Immature natural killer cell (primary cell): ENCODE measurements at regions not wholly inside any gene's neighbourhood (a gene's known extent, or its start where the extent isn't known, plus 50 kb on each side); places are given as distances from the start of the nearest gene placed in this dataset.

ENCODE experiments used
- DNase-seq, 3 donors: peaks; one replicate each; pipeline ENCODE4 v3.0.0; 2022; ENCODE audit warnings: mixed read lengths in 1 of 3
- H3K27ac Mint-ChIP-seq, 6 donors: one replicate each; pipeline ENCODE4 v1.8.0; 2020; ENCODE audit warnings: mixed read lengths in 6 of 6, mild to moderate bottlenecking in 5 of 6, inconsistent platforms in 4 of 6, moderate library complexity in 3 of 6
- H3K27me3 Mint-ChIP-seq, 3 donors: one replicate each; pipeline ENCODE4 v1.8.0; 2020 to 2021; ENCODE audit warnings: low read depth in 3 of 3, mild to moderate bottlenecking in 3 of 3, mixed read lengths in 3 of 3, moderate library complexity in 3 of 3, inconsistent platforms in 1 of 3
- H3K36me3 Mint-ChIP-seq, 3 donors: one replicate each; pipeline ENCODE4 v1.8.0; 2020; ENCODE audit warnings: mixed read lengths in 3 of 3, inconsistent platforms in 2 of 3, mild to moderate bottlenecking in 2 of 3
- H3K4me1 Mint-ChIP-seq, 2 donors: one replicate each; pipeline ENCODE4 v1.8.0; 2020; ENCODE audit warnings: inconsistent platforms in 2 of 2, mild to moderate bottlenecking in 2 of 2, mixed read lengths in 2 of 2, moderate library complexity in 1 of 2
- H3K4me3 Mint-ChIP-seq, 5 donors: one replicate each; pipeline ENCODE4 v1.8.0; 2020; ENCODE audit warnings: mild to moderate bottlenecking in 5 of 5, mixed read lengths in 5 of 5, inconsistent platforms in 3 of 5, moderate library complexity in 3 of 5
- H3K9me3 Mint-ChIP-seq, 6 donors: one replicate each; pipeline ENCODE4 v1.8.0; 2020; ENCODE audit warnings: mild to moderate bottlenecking in 6 of 6, mixed read lengths in 6 of 6, inconsistent platforms in 4 of 6, moderate library complexity in 3 of 6

- no peak overlapping the region for H3K27ac Mint-ChIP-seq
- H3K4me3 Mint-ChIP-seq = no peak overlapping the region
- no peaks in the 10 kb centered on the region for H3K36me3 Mint-ChIP-seq
- no peak for DNase-seq
- peaks cover 0 to 4% (median 3%) of the 10 kb centered on the region in 3 donors for H3K27me3 Mint-ChIP-seq
- H3K4me1 Mint-ChIP-seq = no peaks in the 10 kb centered on the region
- H3K9me3 Mint-ChIP-seq = peaks cover 0 to 2% (median 0%) of the 10 kb centered on the region in 6 donors
Measured at GRCh38 chr11:104410336-104410735, 246.4 kb upstream of the PDGFD start.

GRCh38 chr11:104408630-104409029, 244.7 kb upstream of the PDGFD start:
- Mint-ChIP-seq H3K9me3 (peaks cover 0 to 2% (median 0%) of the 10 kb centered on the region in 6 donors), H3K4me1 (no peaks in the 10 kb centered on the region), H3K27me3 (peaks cover 0 to 2% (median 0%) of the 10 kb centered on the region in 3 donors), H3K27ac (no peak overlapping the region), H3K36me3 (no peaks in the 10 kb centered on the region), H3K4me3 (no peak overlapping the region)
- no peak for DNase-seq

GRCh38 chr11:104405277-104405676, 241.3 kb upstream of the PDGFD start:
- no peak for DNase-seq
- H3K27ac Mint-ChIP-seq = no peak overlapping the region
- H3K4me3 Mint-ChIP-seq = no peak overlapping the region
- peaks cover 0 to 6% (median 0%) of the 10 kb centered on the region in 6 donors for H3K9me3 Mint-ChIP-seq
- no peaks in the 10 kb centered on the region for H3K36me3 Mint-ChIP-seq
- H3K4me1 Mint-ChIP-seq = no peaks in the 10 kb centered on the region
- H3K27me3 Mint-ChIP-seq = peaks cover 0 to 2% (median 0%) of the 10 kb centered on the region in 3 donors

- Mint-ChIP-seq H3K27me3 (peaks cover 0 to 2% (median 0%) of the 10 kb centered on the region in 3 donors), H3K36me3 (no peaks in the 10 kb centered on the region), H3K4me3 (no peak overlapping the region), H3K27ac (no peak overlapping the region), H3K4me1 (no peaks in the 10 kb centered on the region), H3K9me3 (peaks cover 0 to 6% (median 0%) of the 10 kb centered on the region in 6 donors)
- DNase-seq = no peak
Measured at GRCh38 chr11:104404231-104405175, 240.6 kb upstream of the PDGFD start.

GRCh38 chr11:104402812-104403521, 239.0 kb upstream of the PDGFD start:
- no peaks in the 10 kb centered on the region for H3K4me1 Mint-ChIP-seq
- peaks cover 0 to 6% (median 0%) of the 10 kb centered on the region in 6 donors for H3K9me3 Mint-ChIP-seq
- DNase-seq = no peak
- H3K27me3 Mint-ChIP-seq = peaks cover 0 to 2% (median 0%) of the 10 kb centered on the region in 3 donors
- no peaks in the 10 kb centered on the region for H3K36me3 Mint-ChIP-seq
- H3K27ac Mint-ChIP-seq = no peak overlapping the region
- H3K4me3 Mint-ChIP-seq = no peak overlapping the region

GRCh38 chr11:104394508-104394907, 230.6 kb upstream of the PDGFD start:
- no peak for DNase-seq
- H3K27ac Mint-ChIP-seq = no peak overlapping the region
- H3K27me3 Mint-ChIP-seq = no peaks in the 10 kb centered on the region
- no peaks in the 10 kb centered on the region for H3K9me3 Mint-ChIP-seq
- no peaks in the 10 kb centered on the region for H3K36me3 Mint-ChIP-seq
- no peak overlapping the region for H3K4me3 Mint-ChIP-seq
- H3K4me1 Mint-ChIP-seq = no peaks in the 10 kb centered on the region

GRCh38 chr11:104390651-104391050, 226.7 kb upstream of the PDGFD start:
- H3K4me1 Mint-ChIP-seq = no peaks in the 10 kb centered on the region
- H3K4me3 Mint-ChIP-seq = no peak overlapping the region
- DNase-seq = no peak
- no peak overlapping the region for H3K27ac Mint-ChIP-seq
- no peaks in the 10 kb centered on the region for H3K27me3 Mint-ChIP-seq
- no peaks in the 10 kb centered on the region for H3K9me3 Mint-ChIP-seq
- no peaks in the 10 kb centered on the region for H3K36me3 Mint-ChIP-seq

- H3K4me3 Mint-ChIP-seq = no peak overlapping the region
- no peak for DNase-seq
- no peaks in the 10 kb centered on the region for H3K4me1 Mint-ChIP-seq
- no peak overlapping the region for H3K27ac Mint-ChIP-seq
- H3K9me3 Mint-ChIP-seq = peaks cover 0 to 3% (median 0%) of the 10 kb centered on the region in 6 donors
- H3K36me3 Mint-ChIP-seq = no peaks in the 10 kb centered on the region
- H3K27me3 Mint-ChIP-seq = peaks cover 0 to 7% (median 1%) of the 10 kb centered on the region in 3 donors
Measured at GRCh38 chr11:104385884-104386283, 221.9 kb upstream of the PDGFD start.

- Mint-ChIP-seq H3K4me1 (no peaks in the 10 kb centered on the region), H3K4me3 (no peak overlapping the region), H3K27me3 (peaks cover 1 to 7% (median 2%) of the 10 kb centered on the region in 3 donors), H3K27ac (no peak overlapping the region), H3K36me3 (no peaks in the 10 kb centered on the region), H3K9me3 (peaks cover 0 to 3% (median 0%) of the 10 kb centered on the region in 6 donors)
- DNase-seq = no peak
Measured at GRCh38 chr11:104380358-104380757, 216.4 kb upstream of the PDGFD start.

- peaks cover 0 to 1% (median 0%) of the 10 kb centered on the region in 6 donors for H3K9me3 Mint-ChIP-seq
- H3K27me3 Mint-ChIP-seq = peaks cover 0 to 2% (median 0%) of the 10 kb centered on the region in 3 donors
- no peaks in the 10 kb centered on the region for H3K36me3 Mint-ChIP-seq
- no peak for DNase-seq
- H3K4me3 Mint-ChIP-seq = no peak overlapping the region
- no peaks in the 10 kb centered on the region for H3K4me1 Mint-ChIP-seq
- no peak overlapping the region for H3K27ac Mint-ChIP-seq
Measured at GRCh38 chr11:104372111-104372510, 208.2 kb upstream of the PDGFD start.

GRCh38 chr11:104370478-104370877, 206.5 kb upstream of the PDGFD start:
- no peak for DNase-seq
- H3K4me1 Mint-ChIP-seq = no peaks in the 10 kb centered on the region
- H3K4me3 Mint-ChIP-seq = no peak overlapping the region
- no peak overlapping the region for H3K27ac Mint-ChIP-seq
- H3K36me3 Mint-ChIP-seq = no peaks in the 10 kb centered on the region
- peaks cover 0 to 2% (median 0%) of the 10 kb centered on the region in 3 donors for H3K27me3 Mint-ChIP-seq
- H3K9me3 Mint-ChIP-seq = peaks cover 0 to 2% (median 0%) of the 10 kb centered on the region in 6 donors

- Mint-ChIP-seq H3K27me3 (peaks cover 2 to 5% (median 2%) of the 10 kb centered on the region in 3 donors), H3K9me3 (peaks cover 0 to 4% (median under 1%) of the 10 kb centered on the region in 6 donors), H3K4me3 (no peak overlapping the region), H3K4me1 (no peaks in the 10 kb centered on the region), H3K27ac (no peak overlapping the region), H3K36me3 (no peaks in the 10 kb centered on the region)
- no peak for DNase-seq
Measured at GRCh38 chr11:104369761-104370160, 205.8 kb upstream of the PDGFD start.

- Mint-ChIP-seq H3K27me3 (peaks cover 3 to 6% (median 5%) of the 10 kb centered on the region in 3 donors), H3K4me3 (no peak overlapping the region), H3K9me3 (peaks cover 0 to 4% (median 2%) of the 10 kb centered on the region in 6 donors), H3K4me1 (no peaks in the 10 kb centered on the region), H3K36me3 (no peaks in the 10 kb centered on the region), H3K27ac (no peak overlapping the region)
- DNase-seq = no peak
Measured at GRCh38 chr11:104366321-104366734, 202.4 kb upstream of the PDGFD start.

GRCh38 chr11:104365676-104366075, 201.7 kb upstream of the PDGFD start:
- Mint-ChIP-seq H3K4me1 (no peaks in the 10 kb centered on the region), H3K27me3 (peaks cover 3 to 6% (median 6%) of the 10 kb centered on the region in 3 donors), H3K27ac (no peak overlapping the region), H3K4me3 (no peak overlapping the region), H3K36me3 (no peaks in the 10 kb centered on the region), H3K9me3 (peaks cover 0 to 4% (median 2%) of the 10 kb centered on the region in 6 donors)
- no peak for DNase-seq
